Activated T-cell treated with anti-CD3 and anti-CD28 coated beads for 48 hours (primary cell): ENCODE measurements at regions not wholly inside any gene's neighbourhood (a gene's known extent, or its start where the extent isn't known, plus 50 kb on each side); places are given as distances from the start of the nearest gene placed in this dataset.
"Not testable (repeated sequence)": the region's sequence is repeated elsewhere in the genome, so short reads cannot be mapped to it uniquely, and the experiment has no call there.

Source experiments
- DNase-seq: peaks from one replicate; pipeline ENCODE4 v3.0.0-alpha.2; 2020; ENCODE audit warnings: low read depth

GRCh38 chr10:38362514-38362913, 268.4 kb downstream of the ZNF37A start:
- not testable (repeated sequence) for DNase-seq

GRCh38 chr10:38364073-38364472, 269.9 kb downstream of the ZNF37A start:
- not testable (repeated sequence) for DNase-seq

DNA sequence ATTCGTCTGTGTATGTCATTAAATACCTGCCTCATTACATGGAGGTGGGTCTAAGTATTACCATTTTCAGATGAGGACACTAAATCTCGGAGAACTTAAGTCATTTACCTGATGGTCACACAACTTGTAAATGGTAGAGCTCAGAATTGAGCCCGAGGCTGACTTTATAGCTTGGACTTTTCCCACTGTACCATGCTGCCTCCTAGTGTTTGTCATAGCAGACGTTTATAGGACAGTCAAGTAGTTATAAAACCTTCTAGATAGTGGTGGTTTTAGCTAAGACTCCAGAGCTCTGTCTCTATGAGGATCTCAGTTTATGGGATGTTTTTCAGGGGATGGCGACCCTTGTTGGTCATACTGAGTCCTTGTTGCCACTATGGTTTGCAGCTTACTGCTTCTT, 271.8 kb downstream of the ZNF37A start:
- not testable (repeated sequence) for DNase-seq

GRCh38 chr10:38383800-38384199, 289.7 kb downstream of the ZNF37A start:
- not testable (repeated sequence) for DNase-seq

GRCh38 chr10:38386869-38387268, 292.7 kb downstream of the ZNF37A start:
- not testable (repeated sequence) for DNase-seq

GRCh38 chr10:38390725-38391124, 296.6 kb downstream of the ZNF37A start:
- not testable (repeated sequence) for DNase-seq

DNA sequence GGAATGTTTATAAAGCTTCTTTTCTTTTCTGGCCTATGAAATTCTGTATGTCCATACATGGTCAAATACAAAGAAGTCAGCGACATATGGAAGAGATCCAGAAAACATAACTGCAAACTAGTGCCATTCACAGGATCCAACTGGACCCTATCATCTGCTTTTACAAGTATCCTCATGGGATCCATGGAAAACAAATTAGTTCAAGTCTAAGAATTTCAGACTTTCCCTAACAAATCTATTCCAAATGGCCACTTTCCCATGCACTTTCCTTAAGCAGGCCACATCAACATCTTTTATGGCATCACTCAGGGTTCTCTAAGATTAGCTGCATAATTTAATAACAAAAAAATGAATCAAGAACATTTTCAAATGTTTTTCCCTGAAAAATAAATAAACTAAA, 301.3 kb downstream of the ZNF37A start:
- not testable (repeated sequence) for DNase-seq

DNA sequence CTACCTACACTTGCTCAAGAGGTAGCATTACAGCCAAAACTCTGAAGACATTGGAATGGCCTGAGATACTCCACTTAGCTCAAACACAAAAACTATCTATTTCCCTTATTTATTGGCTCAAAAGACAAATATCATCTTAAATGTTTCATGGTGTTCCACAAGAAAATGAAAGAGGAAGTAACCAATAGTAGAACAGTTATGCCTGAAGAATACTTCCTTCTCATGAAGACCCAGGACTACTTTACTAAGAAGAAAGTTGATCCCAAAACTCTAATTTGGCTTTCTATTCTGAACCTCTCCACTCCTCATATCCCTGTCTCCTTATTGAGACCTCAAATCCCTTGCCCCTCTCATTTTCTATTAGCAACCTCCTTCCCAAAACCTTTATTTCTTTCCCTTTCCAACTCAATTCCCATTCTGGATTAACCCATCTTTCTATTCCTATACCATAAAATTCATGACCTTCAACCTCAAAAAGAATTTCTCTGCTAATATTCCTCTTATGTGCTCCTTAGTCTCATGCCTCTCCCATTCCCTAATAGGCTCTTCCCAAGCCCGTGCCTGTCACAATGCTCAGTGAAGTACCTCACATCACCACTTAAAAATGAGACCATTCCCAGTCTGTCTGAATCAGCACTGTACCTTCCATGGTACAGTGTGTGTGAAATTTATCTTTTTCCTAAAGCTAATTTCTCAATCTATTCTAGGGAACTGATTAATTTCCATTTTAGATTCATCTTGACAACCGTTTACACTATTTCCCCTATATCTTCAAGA, 302.2 kb downstream of the ZNF37A start:
- not testable (repeated sequence) for DNase-seq

- DNase-seq, result not testable (repeated sequence)
Measured at GRCh38 chr10:38401565-38401964, 307.4 kb downstream of the ZNF37A start.

DNA sequence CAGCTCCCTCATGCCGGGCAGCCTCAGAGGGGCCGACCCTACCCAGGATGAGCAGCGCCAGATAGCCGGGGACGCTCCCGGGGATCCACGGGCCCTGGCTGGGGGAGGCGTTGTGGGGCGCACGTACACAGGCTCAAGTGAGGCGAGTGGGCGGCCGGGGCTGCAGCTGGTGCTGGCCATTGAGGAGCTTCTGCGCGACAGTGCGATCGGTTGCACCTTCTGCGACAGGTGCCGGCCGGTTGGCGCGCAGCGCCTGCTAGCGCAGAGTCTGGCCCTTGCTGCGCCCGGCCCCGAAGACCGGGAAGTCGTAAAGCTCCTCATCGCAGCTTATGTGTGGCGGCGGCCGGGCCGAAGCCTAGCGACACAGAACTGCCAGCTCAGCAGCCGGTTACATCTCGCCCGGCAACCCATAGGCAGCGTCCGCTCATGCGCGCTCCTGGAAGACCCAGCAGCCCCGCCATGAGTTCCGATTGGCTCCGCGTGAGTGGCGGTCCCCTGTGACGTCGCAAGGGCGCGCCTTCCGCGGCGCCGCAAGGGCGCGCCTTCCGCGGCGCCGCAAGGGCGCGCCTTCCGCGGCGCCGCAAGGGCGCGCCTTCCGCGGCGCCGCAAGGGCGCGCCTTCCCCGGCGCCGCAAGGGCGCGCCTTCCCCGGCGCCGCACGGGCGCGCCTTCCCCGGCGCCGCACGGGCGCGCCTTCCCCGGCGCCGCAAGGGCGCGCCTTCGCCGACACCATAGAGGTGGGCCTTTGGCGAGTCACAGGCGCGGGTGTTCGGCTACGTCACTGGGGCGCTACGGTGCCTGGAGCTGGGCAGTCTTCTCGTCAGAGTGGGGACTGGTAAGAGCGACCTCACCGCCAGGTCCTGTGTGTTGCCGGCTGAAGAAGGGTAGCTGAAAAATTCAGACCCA, 308.6 kb downstream of the ZNF37A start:
- peak; percentile 87 for DNase-seq

- not testable (repeated sequence) for DNase-seq
Measured at GRCh38 chr10:38403347-38404117, 309.4 kb downstream of the ZNF37A start.

- not testable (repeated sequence) for DNase-seq
Measured at GRCh38 chr10:38423634-38424033, 329.5 kb downstream of the ZNF37A start.

DNA sequence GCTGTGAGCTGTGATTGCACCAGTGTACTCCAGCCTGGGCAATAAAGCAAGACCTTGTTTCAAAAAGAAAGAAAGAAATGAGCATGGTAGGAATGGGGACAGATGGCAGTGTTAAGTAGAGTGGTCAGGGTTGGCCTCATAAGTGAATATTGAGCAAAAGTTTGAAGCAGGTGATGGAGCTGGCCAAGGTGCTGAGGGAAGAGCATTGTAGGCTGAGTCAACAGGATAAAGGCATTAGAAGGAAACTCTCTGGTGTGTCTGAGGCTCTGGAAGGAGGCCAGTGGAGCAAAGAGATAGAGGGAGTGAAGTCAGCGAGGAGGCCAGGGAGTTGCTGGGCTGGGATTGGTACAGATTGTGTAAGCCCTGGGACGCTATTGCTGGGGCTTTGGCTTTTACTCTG, 336.1 kb downstream of the ZNF37A start:
- DNase-seq, result not testable (repeated sequence)

GRCh38 chr10:38437359-38437758, 343.2 kb downstream of the ZNF37A start:
- not testable (repeated sequence) for DNase-seq

DNA sequence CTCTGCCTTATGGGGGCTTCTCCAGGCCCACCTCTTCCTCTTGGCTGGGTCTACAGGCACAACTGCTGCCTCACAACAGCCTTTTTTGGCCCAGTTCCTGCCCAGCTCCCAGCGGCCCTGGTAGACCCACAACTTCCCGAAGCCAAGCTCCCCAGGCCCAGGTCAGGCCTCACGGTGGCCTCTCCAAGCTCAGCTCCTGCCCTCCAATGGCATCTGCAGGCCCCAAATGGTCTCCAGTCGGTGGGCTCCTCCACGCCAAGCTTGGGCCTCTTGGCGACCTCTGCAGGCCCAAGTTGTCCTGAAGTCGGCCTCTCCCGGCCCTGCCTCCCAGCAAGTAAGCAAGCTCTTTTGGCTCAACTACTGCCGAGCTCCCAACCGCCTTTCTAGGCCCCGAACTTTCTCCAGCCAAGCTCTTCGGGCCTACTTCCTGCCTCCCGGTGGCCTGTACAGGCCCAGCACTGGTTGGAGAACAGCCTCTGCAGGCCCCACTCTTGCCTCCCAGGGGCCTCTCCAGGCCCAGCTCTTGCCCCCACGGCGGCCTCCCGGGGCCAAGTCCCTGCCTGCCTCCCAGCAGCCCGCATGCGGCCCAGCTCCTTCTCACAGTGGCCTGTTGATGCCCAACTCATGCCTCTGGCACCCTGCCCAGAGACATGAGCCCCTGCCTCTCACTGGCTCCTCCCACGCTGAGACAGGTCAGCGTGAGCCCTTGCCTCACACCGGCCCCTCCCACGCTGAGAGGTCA, 354.6 kb downstream of the ZNF37A start:
- not testable (repeated sequence) for DNase-seq

GRCh38 chr10:38449618-38450017, 355.5 kb downstream of the ZNF37A start:
- DNase-seq, result not testable (repeated sequence)

GRCh38 chr10:38450372-38451057, 356.4 kb downstream of the ZNF37A start:
- not testable (repeated sequence) for DNase-seq

DNA sequence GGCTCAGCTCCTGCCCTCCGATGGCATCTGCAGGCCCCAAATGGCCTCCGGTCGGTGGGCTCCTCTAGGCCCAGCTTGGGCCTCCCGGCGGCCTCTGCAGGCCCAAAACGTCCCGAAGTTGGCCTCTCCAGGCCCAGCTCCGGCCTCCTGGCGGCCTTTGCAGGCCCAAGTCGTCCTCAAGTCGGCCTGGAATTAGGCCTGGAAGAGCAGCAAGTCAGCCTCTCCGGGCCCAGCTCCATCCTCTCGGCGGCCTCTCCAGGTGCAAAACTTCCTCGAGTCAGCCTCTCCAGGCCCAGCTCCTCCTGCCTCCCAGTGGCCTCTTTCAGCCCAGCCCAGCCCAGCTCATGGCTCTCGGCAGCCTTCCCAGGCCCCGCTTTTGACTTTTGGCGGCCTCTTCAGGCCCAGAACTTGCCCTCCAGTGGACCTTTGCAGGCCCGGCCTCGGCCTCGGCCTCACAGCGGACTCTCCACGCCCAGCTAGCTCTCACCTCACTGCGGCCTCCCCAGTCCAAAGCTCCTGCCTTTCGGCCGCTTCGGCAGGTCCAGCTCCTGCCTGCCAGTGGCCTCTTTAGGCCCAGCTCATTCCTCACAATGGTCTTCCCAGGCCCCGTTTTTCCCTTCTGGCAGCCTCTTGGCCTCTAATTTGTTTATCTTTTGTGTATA, 357.3 kb downstream of the ZNF37A start:
- not testable (repeated sequence) for DNase-seq
